Astrocyte of the spinal cord (primary cell): ENCODE measurements at regions not wholly inside any gene's neighbourhood (a gene's known extent, or its start where the extent isn't known, plus 50 kb on each side); places are given as distances from the start of the nearest gene placed in this dataset.

ENCODE experiments used
- DNase-seq: peaks from one replicate; pipeline ENCODE4 v3.0.0; 2011; ENCODE audit warnings: low read depth, low spot score
- H3K4me3 ChIP-seq: 2 replicates; pipeline ENCODE4 v1.5.1; 2011; ENCODE audit warnings: low read depth, mild to moderate bottlenecking, low read length, moderate library complexity
- in situ Hi-C: cut with HindIII; loops from 2 replicates; pipeline ENCODE4 v1.10.0; 2017; ENCODE audit warnings: low sequenced_read_pairs
- TF ChIP-seq, protein P1 (sequence below): IDR thresholded peaks from 2 replicates; pipeline ENCODE4 v1.5.1; 2012; ENCODE audit warnings: low read depth, mild to moderate bottlenecking, low read length, inconsistent platforms

DNA sequence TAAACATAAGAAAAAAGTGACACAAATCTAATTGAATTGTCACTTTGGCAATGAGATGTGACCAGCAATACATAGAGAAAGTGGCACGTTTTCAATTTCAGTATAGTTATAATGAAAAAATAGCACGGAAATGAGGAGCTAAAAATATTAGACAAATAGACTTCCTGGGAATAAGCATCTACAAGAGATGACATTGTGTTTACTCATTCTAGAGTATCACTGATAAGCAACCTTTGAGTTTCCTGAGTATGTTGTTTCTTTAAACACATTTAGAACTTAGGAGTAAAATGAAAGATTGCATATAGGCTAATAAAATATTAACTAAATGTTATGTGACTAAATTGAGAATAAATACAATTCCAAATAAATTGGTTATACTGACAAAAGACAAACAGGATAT lies 207.1 kb upstream of the SLITRK6 start:
- in situ Hi-C loops = no loop called here
- no peak for DNase-seq
- H3K4me3 ChIP-seq = no peak overlapping the region
- TF ChIP-seq, protein P1, sequence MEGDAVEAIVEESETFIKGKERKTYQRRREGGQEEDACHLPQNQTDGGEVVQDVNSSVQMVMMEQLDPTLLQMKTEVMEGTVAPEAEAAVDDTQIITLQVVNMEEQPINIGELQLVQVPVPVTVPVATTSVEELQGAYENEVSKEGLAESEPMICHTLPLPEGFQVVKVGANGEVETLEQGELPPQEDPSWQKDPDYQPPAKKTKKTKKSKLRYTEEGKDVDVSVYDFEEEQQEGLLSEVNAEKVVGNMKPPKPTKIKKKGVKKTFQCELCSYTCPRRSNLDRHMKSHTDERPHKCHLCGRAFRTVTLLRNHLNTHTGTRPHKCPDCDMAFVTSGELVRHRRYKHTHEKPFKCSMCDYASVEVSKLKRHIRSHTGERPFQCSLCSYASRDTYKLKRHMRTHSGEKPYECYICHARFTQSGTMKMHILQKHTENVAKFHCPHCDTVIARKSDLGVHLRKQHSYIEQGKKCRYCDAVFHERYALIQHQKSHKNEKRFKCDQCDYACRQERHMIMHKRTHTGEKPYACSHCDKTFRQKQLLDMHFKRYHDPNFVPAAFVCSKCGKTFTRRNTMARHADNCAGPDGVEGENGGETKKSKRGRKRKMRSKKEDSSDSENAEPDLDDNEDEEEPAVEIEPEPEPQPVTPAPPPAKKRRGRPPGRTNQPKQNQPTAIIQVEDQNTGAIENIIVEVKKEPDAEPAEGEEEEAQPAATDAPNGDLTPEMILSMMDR = no peak

DNA sequence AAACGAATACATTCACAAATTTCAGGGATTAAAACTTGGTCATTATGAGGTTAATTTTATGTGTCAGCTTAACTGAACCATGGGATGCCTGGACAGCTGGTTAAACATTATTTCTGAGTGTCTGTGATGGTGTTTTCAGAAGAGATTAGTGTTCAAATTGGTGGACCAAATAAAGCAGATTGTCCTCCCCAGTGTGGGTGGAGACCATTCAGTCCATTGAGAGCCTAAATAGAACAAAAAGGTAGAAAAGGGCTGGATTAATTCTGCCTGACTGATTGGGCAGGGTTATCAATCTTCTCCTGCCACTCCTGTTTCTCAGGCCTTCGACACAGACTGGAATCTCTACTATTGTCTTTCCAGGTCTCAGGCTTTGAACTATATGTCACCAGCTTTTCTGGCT lies 203.8 kb upstream of the SLITRK6 start:
- in situ Hi-C loops = no loop called here
- H3K4me3 ChIP-seq = no peak overlapping the region
- no peak for DNase-seq
- TF ChIP-seq, protein P1 = no peak

DNA sequence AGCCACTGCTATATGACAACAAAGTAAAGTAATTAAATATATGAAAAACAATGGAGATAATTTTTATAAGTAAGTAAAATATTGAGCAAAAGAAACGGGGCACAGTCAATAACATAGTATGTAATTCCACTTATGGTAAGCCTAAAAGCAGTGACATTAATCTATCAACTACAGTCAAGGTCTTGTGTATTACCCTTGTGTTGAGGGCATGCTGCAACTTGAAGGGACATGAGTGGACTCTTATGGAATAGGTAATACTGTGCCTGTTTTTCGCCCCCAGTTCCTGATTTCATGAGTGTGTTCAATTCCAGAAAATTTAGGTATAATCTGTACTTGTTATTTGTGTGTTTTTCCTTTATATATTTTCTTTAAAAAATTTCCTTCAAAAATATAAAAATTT lies 201.3 kb upstream of the SLITRK6 start:
- no peak for DNase-seq
- in situ Hi-C loops = no loop called here
- TF ChIP-seq, protein P1 = no peak
- no peak overlapping the region for H3K4me3 ChIP-seq

DNA sequence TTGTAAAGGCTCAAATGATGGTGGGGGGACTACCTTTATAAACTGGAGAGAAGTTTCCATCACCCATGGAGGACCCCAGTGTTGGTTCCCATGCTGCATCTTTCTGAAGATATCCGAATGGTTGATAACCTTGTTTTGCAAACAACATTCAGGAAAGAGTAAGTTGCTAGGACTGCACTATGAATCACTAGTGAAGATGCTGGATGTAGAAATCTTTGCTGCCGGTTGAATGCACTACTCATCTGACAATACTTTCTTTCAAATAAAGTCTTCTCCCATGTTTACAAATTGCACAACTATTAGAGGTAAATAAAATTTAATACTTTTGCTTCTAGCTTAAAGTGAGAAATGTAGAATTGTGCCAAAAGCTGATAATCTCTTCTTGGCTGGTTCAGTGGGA lies 198.4 kb upstream of the SLITRK6 start:
- H3K4me3 ChIP-seq = no peak overlapping the region
- in situ Hi-C loops = no loop called here
- no peak for DNase-seq
- TF ChIP-seq, protein P1 = no peak

DNA sequence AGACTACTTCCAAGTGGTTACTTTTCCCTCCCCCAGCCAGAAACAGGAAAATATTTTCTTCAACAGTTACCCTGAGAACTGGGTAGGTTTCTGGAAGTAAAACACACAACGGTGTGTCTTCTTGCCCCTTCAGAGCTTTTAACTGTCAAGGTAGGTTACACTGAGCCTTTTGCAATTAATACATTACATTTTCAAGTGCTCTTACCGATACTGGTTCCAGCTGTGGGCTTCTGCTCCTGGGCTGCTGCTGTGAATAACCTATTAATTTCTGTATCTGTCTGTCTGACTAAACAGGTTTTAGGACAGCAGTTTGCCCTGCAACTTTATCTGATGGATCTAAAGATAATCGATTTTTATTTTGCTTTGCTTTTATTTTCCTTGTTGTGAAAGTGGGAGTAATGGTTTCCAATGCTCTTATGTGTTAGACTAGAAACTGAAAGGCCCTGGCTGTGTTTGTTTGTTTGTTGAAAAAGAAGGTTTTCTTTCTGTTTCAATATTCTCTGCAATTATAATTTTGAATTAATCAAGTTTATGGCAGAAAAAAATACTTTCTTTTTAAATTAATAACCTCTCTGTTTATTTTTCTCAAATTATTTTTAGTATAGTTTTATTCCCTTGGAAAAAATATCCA lies 196.7 kb upstream of the SLITRK6 start:
- no peak for DNase-seq
- in situ Hi-C loops = no loop called here
- TF ChIP-seq, protein P1 = no peak
- H3K4me3 ChIP-seq = no peak overlapping the region

DNA sequence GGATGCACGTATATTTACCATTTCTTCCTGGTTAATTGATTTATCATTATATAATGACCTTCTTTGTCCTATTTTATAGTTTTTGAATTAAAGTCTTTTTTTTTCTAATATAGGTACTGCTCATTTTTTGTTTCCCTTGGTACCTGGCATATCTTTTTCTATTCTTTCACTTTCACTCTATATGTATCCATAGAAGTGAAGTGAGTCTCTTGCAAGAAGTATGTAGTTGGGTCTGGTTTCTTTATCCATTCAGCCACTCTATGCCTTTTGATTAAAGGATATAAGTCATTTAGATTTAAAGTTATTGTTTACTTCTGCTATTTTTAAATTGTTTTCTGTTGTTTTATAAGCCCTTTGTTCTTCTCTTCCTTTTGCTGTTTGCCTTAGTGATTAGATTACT lies 194.3 kb upstream of the SLITRK6 start:
- H3K4me3 ChIP-seq = no peak overlapping the region
- TF ChIP-seq, protein P1 = no peak
- DNase-seq = no peak
- in situ Hi-C loops = no loop called here

DNA sequence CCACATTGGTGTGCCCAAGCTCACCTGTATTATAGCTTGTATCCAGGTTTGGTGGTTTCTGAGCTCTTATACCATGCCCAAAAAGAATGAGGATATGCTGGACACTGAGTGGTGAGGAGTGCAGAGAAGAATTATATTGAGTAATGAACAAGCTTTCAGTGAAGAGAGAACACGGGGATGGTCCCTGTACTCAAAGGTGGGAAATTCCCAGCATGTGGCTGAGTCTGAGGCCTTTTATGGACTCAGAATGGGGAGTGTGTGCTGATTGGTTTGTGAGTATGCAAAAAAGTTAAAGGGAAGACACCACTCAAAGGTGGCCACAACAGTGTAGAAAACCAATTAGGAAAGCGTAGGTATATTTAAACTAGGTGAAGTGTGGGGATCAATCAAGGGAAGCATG lies 191.2 kb upstream of the SLITRK6 start:
- in situ Hi-C loops = no loop called here
- TF ChIP-seq, protein P1 = no peak
- no peak overlapping the region for H3K4me3 ChIP-seq
- no peak for DNase-seq
